Spinal cord (tissue), 9 donors: ENCODE measurements at regions not wholly inside any gene's neighbourhood (a gene's known extent, or its start where the extent isn't known, plus 50 kb on each side); places are given as distances from the start of the nearest gene placed in this dataset.
A peak's percentile ranks its signal among the peaks of the same experiment; 100 is the strongest.

ENCODE experiments used
- DNase-seq, 6 donors: peaks; one replicate each; pipeline versions ENCODE4 v3.0.0 to v3.0.0-alpha.2; 2013 to 2015; ENCODE audit warnings: low spot score in 6 of 6, low read depth in 4 of 6
- H3K27ac ChIP-seq: one replicate; pipeline ENCODE4 v1.5.1; 2013; ENCODE audit warnings: low read depth, low read length, control low read depth
- H3K27me3 ChIP-seq: one replicate; pipeline ENCODE4 v1.6.1; 2013; ENCODE audit warnings: low read length; ENCODE audit not compliant: control insufficient read depth, insufficient read depth
- H3K36me3 ChIP-seq: one replicate; pipeline ENCODE4 v1.6.1; 2013; ENCODE audit warnings: low read length; ENCODE audit not compliant: control insufficient read depth, insufficient read depth
- H3K4me1 ChIP-seq: one replicate; pipeline ENCODE4 v1.6.1; 2013; ENCODE audit warnings: low read length; ENCODE audit not compliant: control insufficient read depth, insufficient read depth
- H3K4me3 ChIP-seq: one replicate; pipeline ENCODE4 v1.5.1; 2013; ENCODE audit warnings: low read depth, low read length, control low read depth
- H3K9me3 ChIP-seq: one replicate; pipeline ENCODE4 v1.6.1; 2013; ENCODE audit warnings: low read length; ENCODE audit not compliant: control insufficient read depth, insufficient read depth
- WGBS: methylation state at CpG from one replicate; pipeline ENCODE4 v1.1.5; 2013; ENCODE audit warnings: missing lambda C conversion rate; ENCODE audit not compliant: insufficient coverage; 5-methylcytosine and 5-hydroxymethylcytosine counted together
- donor health status: healthy.

GRCh38 chr1:116454940-116455339 lies 81.9 kb downstream of the ATP1A1 start:
- H3K4me3 ChIP-seq = no peak overlapping the region
- 83% methylated on average over 3 of the region's 3 CpGs for WGBS
- H3K4me1 ChIP-seq = peaks cover 3% of the 10 kb centered on the region
- no peaks in the 10 kb centered on the region for H3K27me3 ChIP-seq
- no peak for DNase-seq
- no peaks in the 10 kb centered on the region for H3K36me3 ChIP-seq
- no peak overlapping the region for H3K27ac ChIP-seq
- H3K9me3 ChIP-seq = no peaks in the 10 kb centered on the region

- no peaks in the 10 kb centered on the region for H3K27me3 ChIP-seq
- no peak overlapping the region for H3K4me3 ChIP-seq
- no peaks in the 10 kb centered on the region for H3K9me3 ChIP-seq
- DNase-seq = no peak
- H3K4me1 ChIP-seq = peaks cover 3% of the 10 kb centered on the region
- no peak overlapping the region for H3K27ac ChIP-seq
- WGBS = 100% methylated on average over 1 of the region's 3 CpGs
- H3K36me3 ChIP-seq = no peaks in the 10 kb centered on the region
These were observed 82.5 kb downstream of the ATP1A1 start for GRCh38 chr1:116455509-116455908.

GRCh38 chr1:116457946-116458604 lies 85.0 kb downstream of the ATP1A1 start:
- Histone ChIP-seq H3K4me1 (no peaks in the 10 kb centered on the region), H3K4me3 (no peak overlapping the region), H3K36me3 (no peaks in the 10 kb centered on the region), H3K9me3 (no peaks in the 10 kb centered on the region), H3K27me3 (no peaks in the 10 kb centered on the region), H3K27ac (no peak overlapping the region)
- peak in 1 of 6 donors; percentile 37 for DNase-seq
- 49% methylated on average over 5 of the region's 7 CpGs for WGBS

GRCh38 chr1:116458695-116459094 lies 85.7 kb downstream of the ATP1A1 start:
- H3K36me3 ChIP-seq = no peaks in the 10 kb centered on the region
- H3K4me3 ChIP-seq = no peak overlapping the region
- no peak overlapping the region for H3K27ac ChIP-seq
- peak in 1 of 6 donors; percentile 48 for DNase-seq
- no peaks in the 10 kb centered on the region for H3K4me1 ChIP-seq
- no peaks in the 10 kb centered on the region for H3K9me3 ChIP-seq
- H3K27me3 ChIP-seq = no peaks in the 10 kb centered on the region
- 9% methylated on average over 2 of the region's 7 CpGs for WGBS

GRCh38 chr1:116460261-116460660 lies 87.2 kb downstream of the ATP1A1 start:
- Histone ChIP-seq H3K27ac (no peak overlapping the region), H3K9me3 (no peaks in the 10 kb centered on the region), H3K36me3 (no peaks in the 10 kb centered on the region), H3K4me1 (no peaks in the 10 kb centered on the region), H3K4me3 (no peak overlapping the region), H3K27me3 (no peaks in the 10 kb centered on the region)
- 67% methylated on average over 1 of the region's 1 CpG for WGBS
- DNase-seq = no peak

GRCh38 chr1:116460783-116461376 lies 87.8 kb downstream of the ATP1A1 start:
- H3K9me3 ChIP-seq = no peaks in the 10 kb centered on the region
- no peaks in the 10 kb centered on the region for H3K36me3 ChIP-seq
- H3K27ac ChIP-seq = no peak overlapping the region
- WGBS = 84% methylated on average over 4 of the region's 5 CpGs
- H3K4me3 ChIP-seq = no peak overlapping the region
- DNase-seq = no peak
- no peaks in the 10 kb centered on the region for H3K4me1 ChIP-seq
- H3K27me3 ChIP-seq = no peaks in the 10 kb centered on the region

- H3K4me3 ChIP-seq = no peak overlapping the region
- no peaks in the 10 kb centered on the region for H3K36me3 ChIP-seq
- H3K9me3 ChIP-seq = no peaks in the 10 kb centered on the region
- WGBS = no CpG with 5 or more reads among the region's 5 CpGs
- H3K27ac ChIP-seq = no peak overlapping the region
- no peaks in the 10 kb centered on the region for H3K27me3 ChIP-seq
- DNase-seq = no peak
- no peaks in the 10 kb centered on the region for H3K4me1 ChIP-seq
These were observed 88.7 kb downstream of the ATP1A1 start for GRCh38 chr1:116461723-116462122.

GRCh38 chr1:116462722-116463121 lies 89.7 kb downstream of the ATP1A1 start:
- Histone ChIP-seq H3K4me3 (no peak overlapping the region), H3K27me3 (no peaks in the 10 kb centered on the region), H3K9me3 (no peaks in the 10 kb centered on the region), H3K36me3 (no peaks in the 10 kb centered on the region), H3K27ac (no peak overlapping the region), H3K4me1 (no peaks in the 10 kb centered on the region)
- 82% methylated on average over 3 of the region's 4 CpGs for WGBS
- no peak for DNase-seq

- no peak overlapping the region for H3K4me3 ChIP-seq
- no peak overlapping the region for H3K27ac ChIP-seq
- no peaks in the 10 kb centered on the region for H3K9me3 ChIP-seq
- no peaks in the 10 kb centered on the region for H3K27me3 ChIP-seq
- H3K36me3 ChIP-seq = no peaks in the 10 kb centered on the region
- DNase-seq = no peak
- no peaks in the 10 kb centered on the region for H3K4me1 ChIP-seq
- 91% methylated on average over 3 of the region's 6 CpGs for WGBS
These were observed 90.7 kb downstream of the ATP1A1 start for GRCh38 chr1:116463730-116464129.
